Epithelial cell of esophagus (primary cell): ENCODE measurements at regions not wholly inside any gene's neighbourhood (a gene's known extent, or its start where the extent isn't known, plus 50 kb on each side); places are given as distances from the start of the nearest gene placed in this dataset.

ENCODE experiments used
- DNase-seq: peaks from one replicate; pipeline ENCODE4 v3.0.0; 2010; ENCODE audit warnings: low read depth
- H3K4me3 ChIP-seq: 2 replicates; pipeline ENCODE4 v1.5.1; 2011; ENCODE audit warnings: mild to moderate bottlenecking, low read length, control low read depth
- CTCF ChIP-seq: IDR thresholded peaks from 2 replicates; pipeline ENCODE4 v1.5.1; 2011; ENCODE audit warnings: low read depth, mild to moderate bottlenecking, low read length, control low read depth, inconsistent platforms; ENCODE audit not compliant: insufficient read depth; ENCODE audit errors: missing control alignments

GRCh38 chr5:87094347-87094746, 173.3 kb upstream of the RASA1 start:
- TF ChIP-seq CTCF: no peak
- DNase-seq: no peak

DNA sequence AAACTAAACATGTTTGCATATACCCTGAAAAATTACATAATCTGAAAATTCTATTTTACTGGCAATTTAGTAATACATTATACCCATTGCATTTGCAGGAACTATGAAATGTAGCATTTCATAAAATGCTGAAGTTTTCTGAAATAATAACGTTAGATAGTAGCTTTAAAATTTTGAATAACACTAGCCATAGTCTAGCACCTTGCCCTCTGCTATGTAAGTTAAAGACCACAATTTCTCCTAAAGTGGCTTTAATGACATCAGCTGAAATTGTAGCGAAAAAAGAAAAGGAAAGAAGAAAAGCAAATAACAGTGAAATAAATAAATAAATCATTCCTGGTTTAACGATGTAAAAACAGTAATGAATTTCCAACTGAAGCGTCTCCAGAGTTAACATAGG, 172.8 kb upstream of the RASA1 start:
- TF ChIP-seq CTCF: no peak
- H3K4me3 ChIP-seq: no peak overlapping the region
- no peak for DNase-seq

More at GRCh38 chr5:87094347-87094746, 173.3 kb upstream of the RASA1 start:
- H3K4me3 ChIP-seq: no peak overlapping the region

DNA sequence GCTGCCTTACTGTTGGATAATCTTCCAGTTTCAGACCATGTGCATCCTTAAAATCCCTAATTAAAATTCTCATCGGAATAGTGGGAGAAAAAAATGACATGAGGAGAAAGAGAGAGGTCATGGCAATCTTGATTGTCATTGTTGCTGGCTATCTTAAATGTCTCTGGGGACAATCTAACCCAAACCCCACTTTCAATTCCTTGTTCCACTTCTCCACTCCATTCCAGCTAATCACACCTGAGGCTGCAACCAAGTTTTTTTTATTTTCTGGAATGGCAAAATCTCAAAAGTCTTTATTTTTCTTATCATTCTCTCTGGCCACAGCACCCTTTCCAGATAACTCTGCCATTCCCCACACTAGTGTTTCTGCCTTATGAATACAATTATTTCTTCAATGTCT, 171.9 kb upstream of the RASA1 start:
- no peak for TF ChIP-seq CTCF
- DNase-seq: no peak
- H3K4me3 ChIP-seq: no peak overlapping the region

DNA sequence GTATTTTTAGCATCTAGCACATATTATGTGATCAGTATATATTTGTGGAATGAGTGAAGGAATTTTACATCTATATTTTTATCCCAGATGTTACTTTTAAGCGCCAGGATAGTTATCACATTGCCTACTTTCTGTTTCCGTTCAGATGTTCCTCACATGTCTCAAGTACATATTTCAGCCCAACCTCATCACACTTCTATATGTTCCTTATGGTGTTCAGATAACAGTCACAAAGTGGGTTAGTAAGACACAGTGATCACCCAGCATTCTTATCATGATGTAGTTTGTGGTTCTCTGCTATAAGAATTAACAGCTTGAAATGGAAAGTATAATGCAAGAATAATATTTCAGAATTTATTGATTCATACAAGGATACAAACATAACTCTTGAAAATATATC, 170.0 kb upstream of the RASA1 start:
- no peak overlapping the region for H3K4me3 ChIP-seq
- TF ChIP-seq CTCF: no peak
- DNase-seq: no peak

GRCh38 chr5:87099291-87099839, 168.3 kb upstream of the RASA1 start:
- H3K4me3 ChIP-seq: no peak overlapping the region
- DNase-seq: peak; percentile 35
- TF ChIP-seq CTCF: no peak

- no peak for DNase-seq
- no peak overlapping the region for H3K4me3 ChIP-seq
- TF ChIP-seq CTCF: no peak
These were observed 167.7 kb upstream of the RASA1 start for GRCh38 chr5:87099968-87100367.

- no peak overlapping the region for H3K4me3 ChIP-seq
- no peak for DNase-seq
- TF ChIP-seq CTCF: no peak
These were observed 166.4 kb upstream of the RASA1 start for GRCh38 chr5:87101321-87101720.
